ENCODE measurements at regions not wholly inside any gene's neighbourhood (a gene's known extent, or its start where the extent isn't known, plus 50 kb on each side); places are given as distances from the start of the nearest gene placed in this dataset.

GRCh38 chr13:70795484-70795883, 687.2 kb upstream of the KLHL1 start:
- no peak for TF ChIP-seq GATA3 (IDR thresholded peaks at IDR 0.05; ENCODE audit: low read depth, low read length)
- no peak for TF ChIP-seq GATA2 (IDR thresholded peaks at IDR 0.05; ENCODE audit: low read depth, low read length)
